PFSK-1 (cell line): ENCODE measurements at regions not wholly inside any gene's neighbourhood (a gene's known extent, or its start where the extent isn't known, plus 50 kb on each side); places are given as distances from the start of the nearest gene placed in this dataset.

ENCODE experiments used
- FOXP2 ChIP-seq: optimal IDR thresholded peaks from 2 replicates; pipeline ENCODE3; 2011; ENCODE audit warnings: borderline replicate concordance, control low read depth, inconsistent platforms; ENCODE audit not compliant: insufficient read depth; ENCODE audit errors: extremely low read length, extremely low read depth
- POLR2AphosphoS5 ChIP-seq: IDR thresholded peaks from 2 replicates; pipeline ENCODE4 v1.6.1; 2012; ENCODE audit warnings: low read depth, mild to moderate bottlenecking, control low read depth, low read length, moderate library complexity
- REST ChIP-seq, 2 experiments: IDR thresholded peaks; 2 replicates each; pipeline versions ENCODE4 v1.6.1 to v1.8.0; 2011 to 2012; ENCODE audit warnings: low read depth in 2 of 2, low read length in 2 of 2, control low read depth in 1 of 2, inconsistent platforms in 1 of 2, mild to moderate bottlenecking in 1 of 2, moderate library complexity in 1 of 2; ENCODE audit not compliant: insufficient read depth in 1 of 2
- SIN3A ChIP-seq: IDR thresholded peaks from 2 replicates; pipeline ENCODE4 v1.6.1; 2012; ENCODE audit warnings: mild to moderate bottlenecking, low read length, moderate library complexity, borderline replicate concordance; ENCODE audit not compliant: insufficient read depth
- TAF1 ChIP-seq: IDR thresholded peaks from 2 replicates; pipeline ENCODE4 v1.6.1; 2012; ENCODE audit warnings: low read length, control low read depth, borderline replicate concordance; ENCODE audit not compliant: insufficient read depth

- TF ChIP-seq POLR2AphosphoS5: no peak
- no peak for TF ChIP-seq REST (IDR thresholded peaks at IDR 0.05; ENCODE audit: insufficient read depth in 1 of 2, low read depth in 2 of 2, low read length in 2 of 2)
- TF ChIP-seq SIN3A: no peak
- TF ChIP-seq TAF1: no peak
- TF ChIP-seq FOXP2: no peak
Measured at GRCh38 chr1:67939942-67940341, 106.7 kb upstream of the GNG12 start.
